ENCODE measurements at regions not wholly inside any gene's neighbourhood (a gene's known extent, or its start where the extent isn't known, plus 50 kb on each side); places are given as distances from the start of the nearest gene placed in this dataset.

DNA sequence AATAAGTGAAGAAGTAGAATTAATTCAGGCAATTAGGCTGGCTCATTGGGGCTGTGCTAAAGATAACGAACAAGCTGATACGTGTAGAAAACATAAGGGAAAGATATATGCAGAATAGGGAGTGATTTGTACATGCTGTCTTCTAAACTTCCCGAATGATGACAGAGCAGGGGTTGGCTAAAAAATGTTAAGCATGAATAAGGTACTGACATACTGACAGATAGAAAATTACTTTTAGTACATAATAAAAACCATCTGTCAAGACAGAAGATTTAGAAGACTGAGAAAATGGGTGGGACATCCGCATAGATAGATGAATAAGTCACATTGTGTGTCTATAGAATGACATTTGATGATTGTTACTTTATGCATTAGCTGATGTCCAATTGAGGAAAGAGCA, 158.8 kb upstream of the ZNF804B start:
- Mint-ChIP-seq H3K4me3 (ENCODE audit: low read depth) (no peak overlapping the region), H3K4me1 (ENCODE audit: low read depth) (no peaks in the 10 kb centered on the region), H3K36me3 (ENCODE audit: insufficient read depth) (no peaks in the 10 kb centered on the region), H3K27me3 (no peaks in the 10 kb centered on the region), H3K27ac (no peak overlapping the region), H3K9me3 (ENCODE audit: low read depth) (no peaks in the 10 kb centered on the region)
- no peak for DNase-seq (ENCODE audit: low spot score, unreplicated experiment)
- TF ChIP-seq, protein P1, sequence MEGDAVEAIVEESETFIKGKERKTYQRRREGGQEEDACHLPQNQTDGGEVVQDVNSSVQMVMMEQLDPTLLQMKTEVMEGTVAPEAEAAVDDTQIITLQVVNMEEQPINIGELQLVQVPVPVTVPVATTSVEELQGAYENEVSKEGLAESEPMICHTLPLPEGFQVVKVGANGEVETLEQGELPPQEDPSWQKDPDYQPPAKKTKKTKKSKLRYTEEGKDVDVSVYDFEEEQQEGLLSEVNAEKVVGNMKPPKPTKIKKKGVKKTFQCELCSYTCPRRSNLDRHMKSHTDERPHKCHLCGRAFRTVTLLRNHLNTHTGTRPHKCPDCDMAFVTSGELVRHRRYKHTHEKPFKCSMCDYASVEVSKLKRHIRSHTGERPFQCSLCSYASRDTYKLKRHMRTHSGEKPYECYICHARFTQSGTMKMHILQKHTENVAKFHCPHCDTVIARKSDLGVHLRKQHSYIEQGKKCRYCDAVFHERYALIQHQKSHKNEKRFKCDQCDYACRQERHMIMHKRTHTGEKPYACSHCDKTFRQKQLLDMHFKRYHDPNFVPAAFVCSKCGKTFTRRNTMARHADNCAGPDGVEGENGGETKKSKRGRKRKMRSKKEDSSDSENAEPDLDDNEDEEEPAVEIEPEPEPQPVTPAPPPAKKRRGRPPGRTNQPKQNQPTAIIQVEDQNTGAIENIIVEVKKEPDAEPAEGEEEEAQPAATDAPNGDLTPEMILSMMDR (IDR thresholded peaks at IDR 0.05; ENCODE audit: unreplicated experiment): no peak

DNA sequence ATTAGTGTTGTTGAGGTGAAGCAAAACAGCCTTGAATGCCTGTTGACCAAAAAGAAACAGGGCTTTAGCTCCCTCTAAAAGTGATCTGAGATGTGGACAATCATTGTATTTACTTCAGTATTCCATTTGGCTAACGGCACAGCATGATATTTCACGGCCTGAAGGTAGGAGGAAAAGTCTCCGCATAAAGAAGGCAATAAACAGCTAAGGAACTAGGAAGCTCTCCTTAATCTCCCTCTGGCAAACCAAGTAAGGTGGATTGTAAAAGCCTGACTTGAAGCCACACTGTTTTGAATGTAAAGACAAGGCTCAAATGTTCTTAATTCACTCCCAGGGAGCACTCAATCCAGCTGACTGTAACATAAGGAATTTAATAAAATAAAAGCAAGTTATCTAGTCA, 160.0 kb upstream of the ZNF804B start:
- H3K4me1 Mint-ChIP-seq (ENCODE audit: low read depth): no peaks in the 10 kb centered on the region

DNA sequence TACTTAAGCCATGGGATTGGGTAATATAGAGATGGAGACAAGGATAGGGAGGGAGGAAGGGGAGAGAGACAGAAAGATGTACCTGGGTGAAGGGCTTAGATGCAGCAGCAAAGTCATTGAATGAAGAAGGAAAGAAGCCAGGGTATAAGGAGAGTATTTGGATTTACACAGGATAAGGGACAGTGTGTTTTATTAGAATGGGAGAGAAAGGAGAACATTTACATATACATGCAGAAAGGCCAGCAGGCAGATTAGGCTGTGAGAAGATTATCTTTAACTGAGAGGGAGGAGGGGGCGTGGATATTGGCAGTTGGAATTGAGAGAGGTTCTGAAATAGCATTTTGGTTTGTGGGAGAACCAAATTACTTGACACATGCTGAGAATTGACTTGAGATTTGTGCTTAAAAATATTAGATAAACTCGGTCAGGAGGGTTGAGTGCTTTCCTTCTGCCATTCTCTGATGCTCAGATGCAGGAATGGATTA, 161.5 kb upstream of the ZNF804B start:
- Mint-ChIP-seq H3K27me3 (no peaks in the 10 kb centered on the region), H3K9me3 (ENCODE audit: low read depth) (peaks cover 5% of the 10 kb centered on the region), H3K36me3 (ENCODE audit: insufficient read depth) (no peaks in the 10 kb centered on the region), H3K4me1 (ENCODE audit: low read depth) (no peaks in the 10 kb centered on the region), H3K4me3 (ENCODE audit: low read depth) (no peak overlapping the region), H3K27ac (no peak overlapping the region)
- TF ChIP-seq, protein P1 (IDR thresholded peaks at IDR 0.05; ENCODE audit: unreplicated experiment): no peak
- no peak for DNase-seq (ENCODE audit: low spot score, unreplicated experiment)

More for the DNA sequence above, 160.0 kb upstream of the ZNF804B start:
- TF ChIP-seq, protein P1 (IDR thresholded peaks at IDR 0.05; ENCODE audit: unreplicated experiment): no peak
- H3K27ac Mint-ChIP-seq: no peak overlapping the region
- H3K9me3 Mint-ChIP-seq (ENCODE audit: low read depth): peaks cover 3% of the 10 kb centered on the region
- H3K27me3 Mint-ChIP-seq: no peaks in the 10 kb centered on the region
- H3K4me3 Mint-ChIP-seq (ENCODE audit: low read depth): no peak overlapping the region
- no peaks in the 10 kb centered on the region for H3K36me3 Mint-ChIP-seq (ENCODE audit: insufficient read depth)
- no peak for DNase-seq (ENCODE audit: low spot score, unreplicated experiment)

DNA sequence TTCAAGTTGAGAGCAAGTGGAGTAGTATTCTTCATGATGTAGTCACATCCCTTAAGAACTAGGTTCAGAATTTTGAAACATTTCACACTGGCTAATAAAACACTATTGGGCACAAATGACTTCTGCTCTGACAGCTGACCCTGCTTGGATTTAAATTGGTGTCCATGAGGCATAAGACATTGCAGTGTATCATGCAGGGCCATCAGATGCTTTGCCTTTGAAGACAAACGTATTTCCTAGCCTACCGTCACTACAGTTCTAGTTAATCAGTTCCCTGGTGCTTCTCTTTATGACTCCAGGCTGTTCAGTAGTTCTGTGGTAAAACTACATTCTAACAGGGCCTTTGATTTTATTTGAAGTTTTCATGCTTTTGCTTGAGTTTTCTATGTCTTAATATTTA, 168.5 kb upstream of the ZNF804B start:
- Mint-ChIP-seq H3K4me1 (ENCODE audit: low read depth) (peaks cover 27% of the 10 kb centered on the region), H3K27ac (no peak overlapping the region), H3K9me3 (ENCODE audit: low read depth) (peaks cover 13% of the 10 kb centered on the region), H3K27me3 (no peaks in the 10 kb centered on the region), H3K36me3 (ENCODE audit: insufficient read depth) (no peaks in the 10 kb centered on the region), H3K4me3 (ENCODE audit: low read depth) (no peak overlapping the region)
- no peak for DNase-seq (ENCODE audit: low spot score, unreplicated experiment)
- TF ChIP-seq, protein P1 (IDR thresholded peaks at IDR 0.05; ENCODE audit: unreplicated experiment): no peak

DNA sequence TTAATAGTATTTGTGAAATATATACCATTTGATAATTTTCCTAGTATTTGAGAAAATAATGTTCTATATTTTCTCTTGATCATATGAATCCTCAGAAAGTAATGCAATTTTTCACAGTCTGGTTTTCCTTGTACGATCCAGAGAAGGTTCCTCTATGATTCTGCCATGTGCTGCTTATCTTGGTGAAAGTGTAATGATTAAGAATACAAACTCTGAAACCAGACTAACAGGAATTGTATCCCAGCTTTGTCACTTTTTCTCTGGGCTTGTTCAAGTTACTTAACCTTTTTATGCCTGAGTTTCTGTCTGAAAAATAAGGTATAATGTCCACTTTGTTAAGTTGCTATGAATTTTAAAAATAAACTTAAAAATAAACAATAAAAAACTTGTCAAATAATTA, 169.6 kb upstream of the ZNF804B start:
- Mint-ChIP-seq H3K36me3 (ENCODE audit: insufficient read depth) (no peaks in the 10 kb centered on the region), H3K27me3 (no peaks in the 10 kb centered on the region)

More for the DNA sequence above, 169.6 kb upstream of the ZNF804B start:
- peaks cover 27% of the 10 kb centered on the region for H3K4me1 Mint-ChIP-seq (ENCODE audit: low read depth)
- H3K9me3 Mint-ChIP-seq (ENCODE audit: low read depth): peaks cover 9% of the 10 kb centered on the region
- DNase-seq (ENCODE audit: low spot score, unreplicated experiment): no peak
- TF ChIP-seq, protein P1 (IDR thresholded peaks at IDR 0.05; ENCODE audit: unreplicated experiment): no peak
- no peak overlapping the region for H3K27ac Mint-ChIP-seq
- H3K4me3 Mint-ChIP-seq (ENCODE audit: low read depth): no peak overlapping the region
